H1 (cell line): ENCODE measurements at regions not wholly inside any gene's neighbourhood (a gene's known extent, or its start where the extent isn't known, plus 50 kb on each side); places are given as distances from the start of the nearest gene placed in this dataset.

ENCODE experiments used
- CTCF ChIA-PET: fragments of 300-600 bp; sonication (Branson Sonifier 250); formaldehyde crosslinking; loops from one replicate; lab custom pipeline; 2021; ENCODE audit not compliant: partially characterized antibody; lab: Charles Lee
- POLR2A ChIA-PET: fragments of 300-600 bp; sonication (Branson Sonifier 250); formaldehyde crosslinking; loops from one replicate; lab custom pipeline; 2021; ENCODE audit warnings: inconsistent platforms; ENCODE audit not compliant: partially characterized antibody; lab: Charles Lee
- DNase-seq, 2 experiments: peaks; one replicate each; pipeline versions ENCODE4 v3.0.0 to v3.0.0-alpha.2; 2010 to 2022; ENCODE audit warnings: low spot score in 2 of 2, low read depth in 1 of 2, mixed read lengths in 1 of 2
- FAIRE-seq: peaks from 2 replicates; lab custom pipeline; 2011; peaks lifted over from hg19 to GRCh38; lab: Jason Lieb, UNC
- H2AFZ ChIP-seq: 2 replicates; pipeline ENCODE4 v1.8.1; 2012; ENCODE audit warnings: low read length, inconsistent platforms
- H2AK5ac ChIP-seq: 2 replicates; pipeline ENCODE4 v1.6.1; 2013; ENCODE audit warnings: low read depth, low read length
- H2BK120ac ChIP-seq: replicated peaks from 2 replicates; pipeline ENCODE3; 2013; ENCODE audit warnings: low read depth, low read length, inconsistent platforms
- H2BK12ac ChIP-seq: 2 replicates; pipeline ENCODE4 v1.6.1; 2013; ENCODE audit warnings: low read depth, low read length
- H2BK15ac ChIP-seq: 2 replicates; pipeline ENCODE4 v1.6.1; 2013; ENCODE audit warnings: low read length
- H2BK20ac ChIP-seq: 2 replicates; pipeline ENCODE4 v1.6.1; 2013; ENCODE audit warnings: low read length
- H2BK5ac ChIP-seq: 2 replicates; pipeline ENCODE4 v1.6.1; 2013; ENCODE audit warnings: low read depth, low read length
- H3K14ac ChIP-seq: 2 replicates; pipeline ENCODE4 v1.6.1; 2013; ENCODE audit warnings: inconsistent platforms; ENCODE audit not compliant: insufficient read length
- H3K18ac ChIP-seq: 2 replicates; pipeline ENCODE4 v1.6.1; 2013; ENCODE audit warnings: low read length; ENCODE audit errors: extremely low read depth
- H3K23ac ChIP-seq: 2 replicates; pipeline ENCODE4 v1.6.1; 2013; ENCODE audit warnings: inconsistent platforms; ENCODE audit not compliant: insufficient read length
- H3K23me2 ChIP-seq: 2 replicates; pipeline ENCODE4 v1.6.1; 2013; ENCODE audit warnings: low read depth, low read length
- H3K27ac ChIP-seq: 2 replicates; pipeline ENCODE4 v1.6.1; 2011; ENCODE audit warnings: low read depth, low read length, inconsistent platforms
- H3K27me3 ChIP-seq, 4 experiments: replicated peaks in 1 of 4; 1 replicate in 1 of 4; 2 replicates in 3 of 4; pipeline versions ENCODE4 v1.6.1 to v1.8.1; 2011 to 2013; ENCODE audit warnings: low read length in 3 of 4, mild to moderate bottlenecking in 3 of 4, inconsistent platforms in 2 of 4, mixed read lengths in 2 of 4, moderate library complexity in 1 of 4; ENCODE audit not compliant: control insufficient read depth in 3 of 4, insufficient read depth in 3 of 4; ENCODE audit errors: extremely low read depth in 1 of 4
- H3K36me3 ChIP-seq, 4 experiments: 2 replicates each; pipeline versions ENCODE4 v1.6.1 to v1.8.1; 2011 to 2013; ENCODE audit warnings: mild to moderate bottlenecking in 4 of 4, low read length in 3 of 4, moderate library complexity in 2 of 4, control low read depth in 1 of 4, inconsistent platforms in 1 of 4; ENCODE audit not compliant: insufficient read depth in 4 of 4, control insufficient read depth in 2 of 4
- H3K4ac ChIP-seq: replicated peaks from 2 replicates; pipeline ENCODE3; 2013; ENCODE audit warnings: low read length, low read depth, mixed read lengths, inconsistent platforms; ENCODE audit not compliant: insufficient read length
- H3K4me1 ChIP-seq, 4 experiments: replicated peaks in 1 of 4; 1 replicate in 1 of 4; 2 replicates in 3 of 4; pipeline versions ENCODE4 v1.6.1 to v1.8.1; 2011 to 2013; ENCODE audit warnings: low read length in 3 of 4, inconsistent platforms in 2 of 4, mixed read lengths in 1 of 4; ENCODE audit not compliant: insufficient read depth in 4 of 4, control insufficient read depth in 3 of 4
- H3K4me2 ChIP-seq, 2 experiments: 2 replicates each; pipeline versions ENCODE4 v1.6.1 to v1.8.1; 2011 to 2013; ENCODE audit warnings: low read depth in 2 of 2, low read length in 2 of 2, control low read depth in 1 of 2, inconsistent platforms in 1 of 2, mild to moderate bottlenecking in 1 of 2; ENCODE audit not compliant: insufficient read depth in 1 of 2
- H3K4me3 ChIP-seq, 4 experiments: fragments of 200-600, 300-600 bp in 1 of 4; sonication (generic), shearing (Covaris generic), sonication (Bioruptor Twin) in 1 of 4; 2 replicates each; pipeline versions ENCODE4 v1.5.1 to v1.8.1; 2011 to 2016; ENCODE audit warnings: low read length in 4 of 4, low read depth in 3 of 4, control low read depth in 2 of 4, inconsistent platforms in 2 of 4, mild to moderate bottlenecking in 2 of 4, mixed read lengths in 1 of 4, moderate library complexity in 1 of 4; ENCODE audit not compliant: insufficient read depth in 2 of 4; ENCODE audit errors: extremely low read depth in 1 of 4
- H3K56ac ChIP-seq: replicated peaks from 2 replicates; pipeline ENCODE3; 2013; ENCODE audit warnings: low read depth, mild to moderate bottlenecking, mixed read lengths, low read length, inconsistent platforms; ENCODE audit not compliant: insufficient read length
- H3K79me1 ChIP-seq: 2 replicates; pipeline ENCODE4 v1.6.1; 2013; ENCODE audit warnings: low read depth, low read length, control low read depth
- H3K79me2 ChIP-seq, 2 experiments: 2 replicates each; pipeline versions ENCODE4 v1.6.1 to v1.8.1; 2012 to 2013; ENCODE audit warnings: low read length in 2 of 2, mild to moderate bottlenecking in 2 of 2, inconsistent platforms in 1 of 2; ENCODE audit not compliant: insufficient read depth in 2 of 2, control insufficient read depth in 1 of 2
- H3K9ac ChIP-seq, 4 experiments: replicated peaks in 1 of 4; 1 replicate in 1 of 4; 2 replicates in 3 of 4; pipeline versions ENCODE4 v1.6.1 to v1.8.1; 2011 to 2013; ENCODE audit warnings: low read depth in 3 of 4, low read length in 3 of 4, control low read depth in 2 of 4, mild to moderate bottlenecking in 2 of 4, moderate library complexity in 2 of 4, inconsistent platforms in 1 of 4; ENCODE audit errors: extremely low read depth in 1 of 4
- H3K9me3 ChIP-seq, 2 experiments: 2 replicates each; pipeline versions ENCODE4 v1.6.1 to v1.8.1; 2012 to 2013; ENCODE audit warnings: mild to moderate bottlenecking in 2 of 2, moderate library complexity in 2 of 2, control low read depth in 1 of 2, inconsistent platforms in 1 of 2, low read depth in 1 of 2, low read length in 1 of 2, mixed read lengths in 1 of 2; ENCODE audit not compliant: insufficient read depth in 2 of 2
- H4K20me1 ChIP-seq, 2 experiments: replicated peaks in 1 of 2; 2 replicates each; pipeline versions ENCODE3 to v1.8.1; 2011 to 2013; ENCODE audit warnings: inconsistent platforms in 2 of 2, low read length in 2 of 2, mild to moderate bottlenecking in 1 of 2; ENCODE audit not compliant: insufficient read depth in 2 of 2, control insufficient read depth in 1 of 2
- H4K5ac ChIP-seq: 2 replicates; pipeline ENCODE4 v1.6.1; 2013; ENCODE audit warnings: low read length, low read depth, mixed read lengths, inconsistent platforms; ENCODE audit not compliant: insufficient read length
- H4K8ac ChIP-seq: 2 replicates; pipeline ENCODE4 v1.8.0; 2013; ENCODE audit warnings: mild to moderate bottlenecking, moderate library complexity, low read length, inconsistent platforms; ENCODE audit not compliant: insufficient read depth; ENCODE audit errors: extremely low read depth
- H4K91ac ChIP-seq: replicated peaks from 2 replicates; pipeline ENCODE3; 2013; ENCODE audit warnings: low read length, mixed read lengths, inconsistent platforms; ENCODE audit not compliant: insufficient read length
- BRCA1 ChIP-seq: IDR thresholded peaks from 2 replicates; pipeline ENCODE4 v1.6.1; 2012; ENCODE audit warnings: low read depth, low read length, improper control_type of control experiment
- EGR1 ChIP-seq: IDR thresholded peaks from 2 replicates; pipeline ENCODE4 v1.6.1; 2011; ENCODE audit warnings: low read depth, low read length, borderline replicate concordance
- EP300 ChIP-seq, 2 experiments: IDR thresholded peaks; 1 replicate in 1 of 2; 2 replicates in 1 of 2; pipeline ENCODE4 v1.6.1; 2011 to 2012; ENCODE audit warnings: low read depth in 2 of 2, low read length in 2 of 2, mild to moderate bottlenecking in 2 of 2, borderline replicate concordance in 1 of 2, inconsistent platforms in 1 of 2, moderate library complexity in 1 of 2
- JUN ChIP-seq: IDR thresholded peaks from 2 replicates; pipeline ENCODE4 v1.6.1; 2011; ENCODE audit warnings: low read depth, mild to moderate bottlenecking, improper control_type of control experiment, low read length
- JUND ChIP-seq: IDR thresholded peaks from 2 replicates; pipeline ENCODE4 v1.6.1; 2011; ENCODE audit warnings: mild to moderate bottlenecking, improper control_type of control experiment, low read length
- PHF8 ChIP-seq: fragments of 200-600 bp; sonication (generic); conservative IDR thresholded peaks from 2 replicates; pipeline ENCODE4 v1.7.1; 2012; ENCODE audit warnings: low read depth, mild to moderate bottlenecking, inconsistent platforms, low read length, moderate library complexity
- POLR2A ChIP-seq, 2 experiments: IDR thresholded peaks; 1 replicate in 1 of 2; 2 replicates in 1 of 2; pipeline ENCODE4 v1.6.1; 2011; ENCODE audit warnings: low read depth in 2 of 2, low read length in 2 of 2, mild to moderate bottlenecking in 2 of 2; ENCODE audit errors: control extremely low read depth in 1 of 2
- POU5F1 ChIP-seq: IDR thresholded peaks from 2 replicates; pipeline ENCODE4 v1.6.1; 2011; ENCODE audit warnings: low read depth, mild to moderate bottlenecking, low read length, moderate library complexity
- SIN3A ChIP-seq, 2 experiments: IDR thresholded peaks in 1 of 2; conservative IDR thresholded peaks in 1 of 2; 2 replicates each; pipeline ENCODE4 v1.6.1; 2011 to 2012; ENCODE audit warnings: low read length in 2 of 2, improper control_type of control experiment in 1 of 2, low read depth in 1 of 2, mild to moderate bottlenecking in 1 of 2
- SP1 ChIP-seq: IDR thresholded peaks from 2 replicates; pipeline ENCODE4 v1.6.1; 2011; ENCODE audit warnings: low read depth, low read length
- SP2 ChIP-seq: IDR thresholded peaks from 2 replicates; pipeline ENCODE4 v1.6.1; 2012; ENCODE audit warnings: mild to moderate bottlenecking, low read length, inconsistent platforms
- SUZ12 ChIP-seq: fragments of 200-600 bp; sonication (generic); IDR thresholded peaks from 2 replicates; pipeline ENCODE4 v1.6.1; 2012; ENCODE audit warnings: mild to moderate bottlenecking, inconsistent platforms, low read length, moderate library complexity, mixed read lengths
- ZNF274 ChIP-seq: IDR thresholded peaks from 2 replicates; pipeline ENCODE4 v1.7.0; 2012; ENCODE audit warnings: low read length, borderline replicate concordance; ENCODE audit errors: extremely low read depth
- WGBS, 2 experiments: shearing (Covaris generic) in 1 of 2; methylation state at CpG; one replicate each; pipeline versions ENCODE4 v1.1.6 to v1.1.7; 2013 to 2015; ENCODE audit warnings: low lambda C conversion rate in 2 of 2, mixed read lengths in 2 of 2, inconsistent platforms in 1 of 2, low coverage in 1 of 2, missing lambda C conversion rate in 1 of 2; ENCODE audit not compliant: insufficient replicate concordance in 2 of 2, insufficient coverage in 1 of 2, insufficient read length in 1 of 2; ENCODE audit errors: extremely low coverage in 1 of 2, missing lambda C conversion rate in 1 of 2; 5-methylcytosine and 5-hydroxymethylcytosine counted together
- TF ChIP-seq, protein P1 (sequence below): IDR thresholded peaks from 2 replicates; pipeline ENCODE4 v1.6.1; 2012; ENCODE audit warnings: inconsistent platforms
- TF ChIP-seq, protein P2 (sequence below): IDR thresholded peaks from 2 replicates; pipeline ENCODE4 v1.6.1; 2011; ENCODE audit warnings: low read depth, mild to moderate bottlenecking, low read length; ENCODE audit not compliant: insufficient read depth

DNA sequence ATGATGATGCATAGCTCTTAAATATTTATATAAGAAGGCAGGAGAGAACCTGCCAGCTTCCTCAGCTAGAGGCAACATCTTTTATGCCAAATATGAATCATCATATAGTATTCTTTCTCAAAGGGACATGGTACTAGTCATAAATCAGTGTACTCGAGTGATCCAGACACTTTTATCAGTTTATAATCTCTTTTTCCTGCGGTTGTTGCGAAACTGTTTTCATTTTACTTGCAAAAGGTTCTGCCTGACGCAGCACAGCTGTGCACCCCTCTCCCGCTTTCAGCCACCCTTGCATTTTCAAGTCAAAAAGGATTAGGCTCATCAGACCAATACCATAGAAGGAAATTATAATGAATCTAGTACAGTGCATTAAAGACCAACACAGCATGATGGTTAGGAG lies 332.3 kb upstream of the PRKCQ start:
- Histone ChIP-seq H3K4ac (no peak overlapping the region), H3K9ac (no peak overlapping the region), H2BK120ac (no peak overlapping the region), H2BK20ac (no peak overlapping the region), H4K91ac (no peak overlapping the region), H2AK5ac (no peak overlapping the region), H3K23ac (no peak overlapping the region), H3K23me2 (peaks cover 2% of the 10 kb centered on the region; the same call in 1 of the 2 replicates), H3K79me1 (no peaks in the 10 kb centered on the region), H3K9me3 (no peaks in the 10 kb centered on the region; a peak in 1 of 4 replicates), H3K18ac (no peak overlapping the region), H3K36me3 (no peaks in the 10 kb centered on the region), H2BK12ac (no peak overlapping the region), H3K4me1 (no peaks in the 10 kb centered on the region), H4K5ac (no peak overlapping the region), H4K20me1 (no peaks in the 10 kb centered on the region), H3K4me3 (no peak overlapping the region), H2AFZ (no peak overlapping the region), H2BK15ac (no peak overlapping the region), H3K27me3 (no peaks in the 10 kb centered on the region), H3K56ac (no peak overlapping the region), H3K4me2 (no peak overlapping the region), H2BK5ac (no peak overlapping the region), H4K8ac (no peak overlapping the region), H3K79me2 (no peaks in the 10 kb centered on the region), H3K14ac (no peak overlapping the region), H3K27ac (no peak overlapping the region)
- FAIRE-seq, result no peak
- ChIA-PET POLR2A (no interaction called here), CTCF (interaction anchor here (1.6 to 1.8 kb wide), 2 partner anchors 12 to 35 kb away, joined by 3 to 4 read pairs; no protein-coding TSS in a partner anchor)
- DNase-seq, result no peak
- WGBS, 2 experiments, result 56% methylated on average over 5 of the region's 5 CpGs; no CpG with 5 or more reads in 1 of the 2 experiments
- no peak for TF ChIP-seq PHF8
- TF ChIP-seq SIN3A (conservative IDR thresholded peaks at IDR 0.05 in 1 of 2, IDR thresholded peaks at IDR 0.05 in 1 of 2; ENCODE audit: low read depth in 1 of 2, low read length in 2 of 2), result no peak
- no peak for TF ChIP-seq POLR2A (IDR thresholded peaks at IDR 0.05; ENCODE audit: control extremely low read depth in 1 of 2, low read depth in 2 of 2, low read length in 2 of 2)
- TF ChIP-seq, protein P1, sequence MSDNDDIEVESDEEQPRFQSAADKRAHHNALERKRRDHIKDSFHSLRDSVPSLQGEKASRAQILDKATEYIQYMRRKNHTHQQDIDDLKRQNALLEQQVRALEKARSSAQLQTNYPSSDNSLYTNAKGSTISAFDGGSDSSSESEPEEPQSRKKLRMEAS, result no peak
- TF ChIP-seq SP1, result no peak
- TF ChIP-seq JUND, result no peak
- TF ChIP-seq EGR1, result no peak
- TF ChIP-seq JUN, result no peak
- no peak for TF ChIP-seq EP300 (IDR thresholded peaks at IDR 0.05; ENCODE audit: borderline replicate concordance in 1 of 2, low read depth in 2 of 2, low read length in 2 of 2)
- no peak for TF ChIP-seq POU5F1
- no peak for TF ChIP-seq SP2
- no peak for TF ChIP-seq BRCA1
- TF ChIP-seq ZNF274, result no peak
- TF ChIP-seq, protein P2, sequence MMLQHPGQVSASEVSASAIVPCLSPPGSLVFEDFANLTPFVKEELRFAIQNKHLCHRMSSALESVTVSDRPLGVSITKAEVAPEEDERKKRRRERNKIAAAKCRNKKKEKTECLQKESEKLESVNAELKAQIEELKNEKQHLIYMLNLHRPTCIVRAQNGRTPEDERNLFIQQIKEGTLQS, result no peak
- TF ChIP-seq SUZ12, result no peak
